Neural cell (in vitro differentiated cells): ENCODE measurements at regions not wholly inside any gene's neighbourhood (a gene's known extent, or its start where the extent isn't known, plus 50 kb on each side); places are given as distances from the start of the nearest gene placed in this dataset.

Experiments used
- H2AFZ ChIP-seq: fragments of 200-600, 300-800 bp; sonication (generic), shearing (Covaris generic); 2 replicates; pipeline ENCODE4 v1.6.0; 2014; ENCODE audit warnings: low read depth, mild to moderate bottlenecking, antibody characterized with exemption, low read length, moderate library complexity
- H3F3A ChIP-seq: fragments of 200-600 bp; shearing (Covaris generic); 2 replicates; pipeline ENCODE4 v1.6.1; 2016; ENCODE audit warnings: mild to moderate bottlenecking, moderate library complexity, mixed read lengths, antibody characterized with exemption, low read length; ENCODE audit not compliant: insufficient read depth, poor library complexity, severe bottlenecking
- H3K27ac ChIP-seq: fragments of 200-600, 300-800 bp; sonication (generic), shearing (Covaris generic); 2 replicates; pipeline ENCODE4 v1.5.1; 2014; ENCODE audit warnings: mild to moderate bottlenecking, low read length, moderate library complexity
- H3K27me3 ChIP-seq: fragments of 300-800, 200-600 bp; sonication (generic), shearing (Covaris generic); 2 replicates; pipeline ENCODE4 v1.6.0; 2014; ENCODE audit warnings: mild to moderate bottlenecking, low read depth, low read length, moderate library complexity; ENCODE audit not compliant: insufficient read depth
- H3K36me3 ChIP-seq: fragments of 300-800, 200-600 bp; sonication (generic), shearing (Covaris generic); 2 replicates; pipeline ENCODE4 v1.5.1; 2014; ENCODE audit warnings: mild to moderate bottlenecking, antibody characterized with exemption, low read length, moderate library complexity; ENCODE audit not compliant: insufficient read depth
- H3K4me2 ChIP-seq: fragments of 300-800, 200-600 bp; sonication (generic), shearing (Covaris generic); 2 replicates; pipeline ENCODE4 v1.6.0; 2014; ENCODE audit warnings: mild to moderate bottlenecking, low read length
- H3K4me3 ChIP-seq: fragments of 300-800, 200-600 bp; sonication (generic), shearing (Covaris generic); 2 replicates; pipeline ENCODE4 v1.5.1; 2014; ENCODE audit warnings: mild to moderate bottlenecking, low read length, moderate library complexity
- H3K79me2 ChIP-seq: fragments of 200-600 bp; shearing (Covaris generic); replicated peaks from 2 replicates; pipeline ENCODE4 v1.6.0; 2014; ENCODE audit warnings: mild to moderate bottlenecking, low read length, moderate library complexity; ENCODE audit not compliant: insufficient read depth
- H3K9ac ChIP-seq: fragments of 300-800, 200-600 bp; sonication (generic), shearing (Covaris generic); 2 replicates; pipeline ENCODE4 v1.6.1; 2016; ENCODE audit warnings: mild to moderate bottlenecking, low read length, mixed read lengths
- H3K9me2 ChIP-seq: fragments of 200-600 bp; shearing (Covaris generic); 2 replicates; pipeline ENCODE4 v1.6.1; 2016; ENCODE audit warnings: mild to moderate bottlenecking, low read length, mixed read lengths; ENCODE audit not compliant: insufficient read depth
- H3K9me3 ChIP-seq: fragments of 200-600, 300-800 bp; sonication (generic), shearing (Covaris generic); 2 replicates; pipeline ENCODE4 v1.6.1; 2016; ENCODE audit warnings: mild to moderate bottlenecking, mixed run types, low read length, moderate library complexity, mixed read lengths
- H4K20me1 ChIP-seq: fragments of 200-600 bp; shearing (Covaris generic); 2 replicates; pipeline ENCODE4 v1.6.1; 2016; ENCODE audit warnings: mild to moderate bottlenecking, mixed run types; ENCODE audit not compliant: insufficient read depth
- EP300 ChIP-seq: fragments of 450-650 bp; conservative IDR thresholded peaks from 2 replicates; pipeline ENCODE4 v1.6.1; 2014; ENCODE audit warnings: antibody characterized with exemption, mild to moderate bottlenecking, moderate library complexity; ENCODE audit not compliant: poor library complexity, severe bottlenecking
- EZH2 ChIP-seq: fragments of 200-600, 300-800 bp; shearing (Covaris generic), sonication (generic); IDR thresholded peaks from 2 replicates; pipeline ENCODE4 v1.6.1; 2014; ENCODE audit warnings: antibody characterized with exemption, low read length, borderline replicate concordance, mild to moderate bottlenecking; ENCODE audit not compliant: insufficient read depth, poor library complexity, severe bottlenecking
- MXI1 ChIP-seq: fragments of 450-650 bp; conservative IDR thresholded peaks from 2 replicates; pipeline ENCODE4 v1.6.1; 2014; ENCODE audit warnings: antibody characterized with exemption, mild to moderate bottlenecking; ENCODE audit not compliant: poor library complexity, severe bottlenecking
- POLR2AphosphoS5 ChIP-seq: IDR thresholded peaks from 2 replicates; pipeline ENCODE4 v1.6.1; 2012
- RAD21 ChIP-seq: fragments of 450-650 bp; conservative IDR thresholded peaks from 2 replicates; pipeline ENCODE4 v1.6.1; 2014; ENCODE audit warnings: antibody characterized with exemption, mild to moderate bottlenecking, moderate library complexity
- SMC3 ChIP-seq: fragments of 450-650 bp; conservative IDR thresholded peaks from 2 replicates; pipeline ENCODE4 v1.6.1; 2014; ENCODE audit warnings: antibody characterized with exemption, mild to moderate bottlenecking, moderate library complexity; ENCODE audit not compliant: poor library complexity
- TAF1 ChIP-seq: IDR thresholded peaks from 2 replicates; pipeline ENCODE4 v1.6.1; 2012; ENCODE audit warnings: low read depth
- TF ChIP-seq, protein P1 (sequence below): fragments of 450-650 bp; IDR thresholded peaks from 2 replicates; pipeline ENCODE4 v1.5.1; 2014; ENCODE audit warnings: antibody characterized with exemption, mild to moderate bottlenecking, moderate library complexity; ENCODE audit not compliant: poor library complexity, severe bottlenecking
- TF ChIP-seq, protein P2 (sequence below): IDR thresholded peaks from 2 replicates; pipeline ENCODE4 v1.6.1; 2012; ENCODE audit warnings: borderline replicate concordance

DNA sequence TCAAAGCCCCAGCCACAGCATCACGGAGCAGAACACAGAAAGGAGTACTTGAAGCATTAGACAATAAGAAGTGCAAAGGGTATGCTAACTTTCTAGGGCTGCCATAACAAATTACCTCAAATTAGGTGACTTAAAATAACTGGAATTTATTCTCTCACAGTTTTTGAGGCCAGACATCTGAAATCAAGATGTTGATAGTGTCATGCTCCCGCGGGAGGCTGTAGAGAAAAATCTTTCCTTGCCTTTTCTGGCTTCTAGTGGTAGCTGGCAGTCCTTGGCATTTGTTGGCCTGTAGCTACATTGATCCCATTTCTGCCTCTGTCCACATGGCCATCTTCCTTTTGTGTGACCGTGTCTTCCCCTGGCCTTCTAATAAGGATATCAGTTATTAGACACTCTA, 51.9 kb upstream of the SPDL1 start:
- Histone ChIP-seq H3K79me2 (no peaks in the 10 kb centered on the region), H3K9me2 (no peaks in the 10 kb centered on the region), H3K4me3 (no peak overlapping the region), H3K9me3 (no peaks in the 10 kb centered on the region), H3F3A (no peaks in the 10 kb centered on the region), H2AFZ (no peak overlapping the region), H3K9ac (no peak overlapping the region), H3K27me3 (no peaks in the 10 kb centered on the region), H4K20me1 (no peaks in the 10 kb centered on the region), H3K4me2 (no peak overlapping the region), H3K36me3 (no peaks in the 10 kb centered on the region), H3K27ac (no peak overlapping the region)
- TF ChIP-seq TAF1, result no peak
- TF ChIP-seq MXI1, result no peak
- no peak for TF ChIP-seq EZH2
- no peak for TF ChIP-seq EP300
- TF ChIP-seq, protein P1, sequence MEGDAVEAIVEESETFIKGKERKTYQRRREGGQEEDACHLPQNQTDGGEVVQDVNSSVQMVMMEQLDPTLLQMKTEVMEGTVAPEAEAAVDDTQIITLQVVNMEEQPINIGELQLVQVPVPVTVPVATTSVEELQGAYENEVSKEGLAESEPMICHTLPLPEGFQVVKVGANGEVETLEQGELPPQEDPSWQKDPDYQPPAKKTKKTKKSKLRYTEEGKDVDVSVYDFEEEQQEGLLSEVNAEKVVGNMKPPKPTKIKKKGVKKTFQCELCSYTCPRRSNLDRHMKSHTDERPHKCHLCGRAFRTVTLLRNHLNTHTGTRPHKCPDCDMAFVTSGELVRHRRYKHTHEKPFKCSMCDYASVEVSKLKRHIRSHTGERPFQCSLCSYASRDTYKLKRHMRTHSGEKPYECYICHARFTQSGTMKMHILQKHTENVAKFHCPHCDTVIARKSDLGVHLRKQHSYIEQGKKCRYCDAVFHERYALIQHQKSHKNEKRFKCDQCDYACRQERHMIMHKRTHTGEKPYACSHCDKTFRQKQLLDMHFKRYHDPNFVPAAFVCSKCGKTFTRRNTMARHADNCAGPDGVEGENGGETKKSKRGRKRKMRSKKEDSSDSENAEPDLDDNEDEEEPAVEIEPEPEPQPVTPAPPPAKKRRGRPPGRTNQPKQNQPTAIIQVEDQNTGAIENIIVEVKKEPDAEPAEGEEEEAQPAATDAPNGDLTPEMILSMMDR, result no peak
- no peak for TF ChIP-seq SMC3
- no peak for TF ChIP-seq POLR2AphosphoS5
- TF ChIP-seq, protein P2, sequence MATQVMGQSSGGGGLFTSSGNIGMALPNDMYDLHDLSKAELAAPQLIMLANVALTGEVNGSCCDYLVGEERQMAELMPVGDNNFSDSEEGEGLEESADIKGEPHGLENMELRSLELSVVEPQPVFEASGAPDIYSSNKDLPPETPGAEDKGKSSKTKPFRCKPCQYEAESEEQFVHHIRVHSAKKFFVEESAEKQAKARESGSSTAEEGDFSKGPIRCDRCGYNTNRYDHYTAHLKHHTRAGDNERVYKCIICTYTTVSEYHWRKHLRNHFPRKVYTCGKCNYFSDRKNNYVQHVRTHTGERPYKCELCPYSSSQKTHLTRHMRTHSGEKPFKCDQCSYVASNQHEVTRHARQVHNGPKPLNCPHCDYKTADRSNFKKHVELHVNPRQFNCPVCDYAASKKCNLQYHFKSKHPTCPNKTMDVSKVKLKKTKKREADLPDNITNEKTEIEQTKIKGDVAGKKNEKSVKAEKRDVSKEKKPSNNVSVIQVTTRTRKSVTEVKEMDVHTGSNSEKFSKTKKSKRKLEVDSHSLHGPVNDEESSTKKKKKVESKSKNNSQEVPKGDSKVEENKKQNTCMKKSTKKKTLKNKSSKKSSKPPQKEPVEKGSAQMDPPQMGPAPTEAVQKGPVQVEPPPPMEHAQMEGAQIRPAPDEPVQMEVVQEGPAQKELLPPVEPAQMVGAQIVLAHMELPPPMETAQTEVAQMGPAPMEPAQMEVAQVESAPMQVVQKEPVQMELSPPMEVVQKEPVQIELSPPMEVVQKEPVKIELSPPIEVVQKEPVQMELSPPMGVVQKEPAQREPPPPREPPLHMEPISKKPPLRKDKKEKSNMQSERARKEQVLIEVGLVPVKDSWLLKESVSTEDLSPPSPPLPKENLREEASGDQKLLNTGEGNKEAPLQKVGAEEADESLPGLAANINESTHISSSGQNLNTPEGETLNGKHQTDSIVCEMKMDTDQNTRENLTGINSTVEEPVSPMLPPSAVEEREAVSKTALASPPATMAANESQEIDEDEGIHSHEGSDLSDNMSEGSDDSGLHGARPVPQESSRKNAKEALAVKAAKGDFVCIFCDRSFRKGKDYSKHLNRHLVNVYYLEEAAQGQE, result no peak
- TF ChIP-seq RAD21, result no peak

DNA sequence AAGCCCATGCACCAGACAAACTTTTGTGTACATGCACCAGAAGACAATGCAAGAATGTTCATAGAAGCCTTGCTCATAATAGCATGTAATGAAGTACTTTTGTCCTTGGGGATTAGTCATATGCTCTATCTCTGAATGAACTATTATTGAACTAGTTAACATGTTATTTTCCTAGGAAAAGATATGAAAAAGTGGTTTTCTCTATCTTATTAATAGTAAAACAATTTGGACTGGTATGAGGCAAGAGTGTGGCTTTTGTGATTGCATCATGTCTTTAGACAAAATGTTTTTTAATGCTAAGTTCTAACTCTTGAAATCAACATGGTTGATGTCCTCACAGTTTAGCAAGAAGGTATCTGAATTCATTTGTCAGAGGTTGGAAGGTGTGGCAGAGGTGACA, 55.7 kb upstream of the SPDL1 start:
- H3K9ac ChIP-seq, result no peak overlapping the region
- TF ChIP-seq EP300 (no peak), EZH2 (no peak), POLR2AphosphoS5 (no peak), SMC3 (no peak), TAF1 (no peak), RAD21 (no peak)
- TF ChIP-seq, protein P2, result no peak
- TF ChIP-seq, protein P1, result no peak

More for the DNA sequence above, 55.7 kb upstream of the SPDL1 start:
- no peaks in the 10 kb centered on the region for H3K36me3 ChIP-seq
- no peaks in the 10 kb centered on the region for H3K27me3 ChIP-seq
- H2AFZ ChIP-seq, result no peak overlapping the region
- H3F3A ChIP-seq, result no peaks in the 10 kb centered on the region
- no peaks in the 10 kb centered on the region for H3K79me2 ChIP-seq
- H4K20me1 ChIP-seq, result no peaks in the 10 kb centered on the region
- H3K27ac ChIP-seq, result no peak overlapping the region
- no peak overlapping the region for H3K4me3 ChIP-seq
- no peak overlapping the region for H3K4me2 ChIP-seq
- no peaks in the 10 kb centered on the region for H3K9me2 ChIP-seq
- H3K9me3 ChIP-seq, result no peaks in the 10 kb centered on the region
